ENCODE measurements at regions not wholly inside any gene's neighbourhood (a gene's known extent, or its start where the extent isn't known, plus 50 kb on each side); places are given as distances from the start of the nearest gene placed in this dataset.
"Not testable (repeated sequence)": the region's sequence is repeated elsewhere in the genome, so short reads cannot be mapped to it uniquely, and the experiment has no call there.

- Histone ChIP-seq H3K4me3 (no peak overlapping the region), H3K27me3 (no peaks in the 10 kb centered on the region), H3K36me3 (no peaks in the 10 kb centered on the region), H3K9me3 (no peaks in the 10 kb centered on the region)
- DNase-seq: no peak
Observed at GRCh38 chr14:106141242-106142220, 615.1 kb downstream of the TMEM121 start.

DNA sequence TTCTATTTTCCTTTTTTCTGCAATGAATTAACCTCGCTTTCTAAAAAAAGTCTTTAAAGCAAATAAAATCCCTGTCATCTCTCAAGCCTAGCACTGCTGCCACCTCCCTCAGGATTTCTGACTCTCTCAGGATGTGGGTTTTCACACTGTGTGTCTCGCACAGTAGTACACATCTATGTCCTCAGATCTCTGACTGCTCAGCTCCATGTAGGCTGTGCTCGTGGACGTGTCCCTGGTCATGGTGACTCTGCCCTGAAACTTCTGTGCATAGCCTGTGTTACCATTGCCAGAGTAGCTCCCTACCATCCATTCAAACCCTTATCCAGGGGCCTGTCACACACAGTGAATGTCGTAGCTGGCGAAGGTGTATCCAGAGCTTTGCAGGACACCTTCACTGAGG lies 619.3 kb downstream of the TMEM121 start:
- not testable (repeated sequence) for DNase-seq, H3K27me3 ChIP-seq, H3K36me3 ChIP-seq, H3K4me3 ChIP-seq, H3K9me3 ChIP-seq

DNA sequence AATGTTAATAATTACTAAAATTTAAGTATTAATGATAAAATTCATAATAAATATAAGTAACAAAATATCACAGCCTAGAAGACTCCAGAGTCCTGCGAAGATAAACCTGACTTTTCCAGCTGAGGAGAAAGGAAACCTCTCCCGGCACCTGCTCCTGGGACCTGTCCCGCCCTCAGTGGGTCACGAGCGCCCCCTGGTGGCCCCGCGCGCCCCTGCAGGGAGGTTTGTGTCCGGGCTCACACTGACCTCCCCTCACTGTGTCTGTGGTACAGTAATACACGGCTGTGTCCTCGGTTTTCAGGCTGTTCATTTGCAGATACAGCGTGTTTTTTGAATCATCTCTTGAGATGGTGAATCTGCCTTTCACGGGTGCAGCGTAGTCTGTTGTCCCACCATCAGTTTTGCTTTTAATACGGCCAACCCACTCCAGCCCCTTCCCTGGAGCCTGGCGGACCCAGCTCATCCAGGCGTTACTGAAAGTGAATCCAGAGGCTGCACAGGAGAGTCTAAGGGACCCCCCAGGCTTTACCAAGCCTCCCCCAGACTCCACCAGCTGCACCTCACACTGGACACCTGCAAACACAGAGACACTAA lies 627.1 kb downstream of the TMEM121 start:
- DNase-seq: peak; percentile 42
- not testable (repeated sequence) for H3K27me3 ChIP-seq, H3K9me3 ChIP-seq, H3K4me3 ChIP-seq, H3K36me3 ChIP-seq

DNA sequence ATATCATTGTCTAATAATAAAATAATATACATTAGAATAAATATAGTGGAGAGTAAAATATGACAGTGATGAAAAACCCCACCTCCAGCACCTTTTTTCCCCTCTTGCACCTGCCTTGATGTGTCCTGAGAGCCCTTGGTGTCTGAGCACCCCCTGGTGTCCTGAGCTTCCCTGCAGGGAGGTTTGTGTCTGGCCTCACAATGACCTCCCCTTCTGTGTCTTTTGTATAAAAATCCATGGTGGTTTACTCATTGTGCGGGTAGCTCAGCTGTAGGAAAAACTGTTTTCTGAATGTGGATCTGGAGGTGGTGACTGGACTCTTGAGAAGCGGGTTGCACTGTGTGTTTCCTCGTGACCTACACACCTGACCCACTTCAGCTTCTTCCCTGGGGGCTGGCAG lies 636.9 kb downstream of the TMEM121 start:
- no peak for DNase-seq
- Histone ChIP-seq H3K36me3 (no peaks in the 10 kb centered on the region), H3K9me3 (no peaks in the 10 kb centered on the region), H3K4me3 (no peak overlapping the region), H3K27me3 (no peaks in the 10 kb centered on the region)

GRCh38 chr14:106163812-106164211 lies 637.4 kb downstream of the TMEM121 start:
- H3K27me3 ChIP-seq, H3K4me3 ChIP-seq, H3K9me3 ChIP-seq, H3K36me3 ChIP-seq, DNase-seq: not testable (repeated sequence)

GRCh38 chr14:106166232-106166631 lies 639.8 kb downstream of the TMEM121 start:
- no peaks in the 10 kb centered on the region for H3K9me3 ChIP-seq
- DNase-seq: no peak

GRCh38 chr14:106166650-106167204 lies 640.3 kb downstream of the TMEM121 start:
- no peak overlapping the region for H3K4me3 ChIP-seq
- no peaks in the 10 kb centered on the region for H3K27me3 ChIP-seq
- no peaks in the 10 kb centered on the region for H3K9me3 ChIP-seq
- no peaks in the 10 kb centered on the region for H3K36me3 ChIP-seq
- DNase-seq: no peak

More at GRCh38 chr14:106166232-106166631, 639.8 kb downstream of the TMEM121 start:
- Histone ChIP-seq H3K27me3 (no peaks in the 10 kb centered on the region), H3K36me3 (no peaks in the 10 kb centered on the region), H3K4me3 (no peak overlapping the region)

GRCh38 chr14:106170163-106170658 lies 643.8 kb downstream of the TMEM121 start:
- H3K36me3 ChIP-seq, H3K27me3 ChIP-seq, H3K4me3 ChIP-seq, H3K9me3 ChIP-seq: not testable (repeated sequence)
- peak; percentile 1 for DNase-seq

GRCh38 chr14:106174206-106174605 lies 647.8 kb downstream of the TMEM121 start:
- no peak for DNase-seq
- H3K27me3 ChIP-seq: no peaks in the 10 kb centered on the region
- H3K4me3 ChIP-seq: no peak overlapping the region
- H3K9me3 ChIP-seq: no peaks in the 10 kb centered on the region
- H3K36me3 ChIP-seq: no peaks in the 10 kb centered on the region

DNA sequence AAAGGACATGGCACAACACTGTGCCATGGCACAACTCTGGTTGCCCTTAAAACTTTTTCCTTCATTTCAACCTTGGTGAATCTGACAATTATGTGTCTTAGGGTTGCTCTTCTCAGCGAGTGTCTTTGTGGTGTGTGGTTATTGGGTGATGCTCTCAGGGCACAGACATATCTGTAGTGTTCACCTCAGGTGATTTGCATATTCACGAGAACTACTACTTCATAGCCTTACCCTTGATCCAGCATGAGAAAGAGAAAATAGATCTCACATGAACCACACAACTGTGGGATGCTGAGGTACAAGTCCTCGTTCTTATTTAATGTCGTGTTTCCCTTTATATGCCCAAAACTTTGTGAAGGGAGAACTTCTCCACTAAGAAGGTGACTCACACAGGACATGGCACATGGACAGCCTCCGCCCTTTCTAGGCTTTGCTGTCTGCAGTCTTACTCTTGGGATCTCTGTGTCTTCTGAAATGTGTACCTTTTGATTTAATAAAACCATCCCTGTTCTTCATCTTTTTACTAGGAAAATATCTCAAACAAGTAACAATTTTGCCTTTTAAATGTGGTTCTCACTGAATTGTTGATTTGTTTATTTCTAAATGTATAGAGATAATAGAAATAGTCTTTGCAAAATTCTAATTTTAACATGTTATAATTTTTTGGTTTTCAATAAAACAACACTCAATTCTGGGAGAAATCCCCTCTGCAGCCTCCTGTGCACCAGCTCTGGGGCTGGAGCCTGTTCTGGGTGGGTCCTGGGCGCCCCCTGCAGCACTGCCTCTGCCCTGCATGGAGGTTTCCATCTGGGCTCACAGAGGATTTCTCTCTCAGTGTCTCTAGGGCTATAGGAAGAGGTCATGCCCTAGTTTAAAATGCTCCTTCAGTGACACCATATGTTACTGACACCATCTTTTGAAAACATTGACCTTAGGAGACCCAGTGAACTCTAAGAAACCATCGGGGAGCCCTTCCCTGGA lies 651.2 kb downstream of the TMEM121 start:
- not testable (repeated sequence) for H3K4me3 ChIP-seq, DNase-seq, H3K9me3 ChIP-seq, H3K27me3 ChIP-seq, H3K36me3 ChIP-seq

DNA sequence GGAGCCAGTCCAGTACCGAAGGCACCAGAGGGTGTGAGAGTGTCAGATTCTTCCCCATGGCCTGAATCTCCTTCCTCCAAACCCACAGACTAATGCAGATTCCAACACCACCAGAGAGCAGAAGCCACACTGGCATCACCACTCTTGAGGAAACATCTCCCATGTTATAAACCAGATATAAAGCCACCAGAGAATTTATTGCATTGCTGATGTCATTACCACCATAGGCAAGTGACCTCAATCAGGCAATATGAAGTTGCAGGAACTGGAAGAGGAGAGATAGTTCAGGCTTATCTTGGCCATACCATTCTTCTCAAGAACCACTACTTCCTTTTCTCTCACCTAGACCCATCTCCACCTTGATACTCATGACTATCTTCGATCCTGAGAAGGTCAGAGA lies 653.4 kb downstream of the TMEM121 start:
- Histone ChIP-seq H3K36me3 (no peaks in the 10 kb centered on the region), H3K9me3 (no peaks in the 10 kb centered on the region), H3K4me3 (no peak overlapping the region), H3K27me3 (no peaks in the 10 kb centered on the region)
- no peak for DNase-seq

DNA sequence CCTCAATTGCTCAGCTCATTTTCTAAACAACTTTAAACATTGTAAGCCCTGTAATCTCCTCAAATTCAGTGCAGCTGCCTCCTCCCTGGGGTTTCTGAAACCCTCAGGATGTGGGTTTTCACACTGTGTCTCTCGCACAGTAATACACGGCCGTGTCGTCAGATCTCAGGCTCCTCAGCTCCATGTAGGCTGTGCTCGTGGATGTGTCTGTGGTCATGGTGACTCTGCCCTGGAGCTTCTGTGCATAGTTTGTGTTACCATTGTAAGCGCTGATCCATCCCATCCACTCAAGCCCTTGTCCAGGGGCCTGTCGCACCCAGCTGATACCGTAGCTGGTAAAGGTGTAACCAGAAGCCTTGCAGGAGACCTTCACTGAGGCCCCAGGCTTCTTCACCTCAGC lies 658.4 kb downstream of the TMEM121 start:
- not testable (repeated sequence) for H3K9me3 ChIP-seq, H3K4me3 ChIP-seq, H3K36me3 ChIP-seq, DNase-seq, H3K27me3 ChIP-seq

DNA sequence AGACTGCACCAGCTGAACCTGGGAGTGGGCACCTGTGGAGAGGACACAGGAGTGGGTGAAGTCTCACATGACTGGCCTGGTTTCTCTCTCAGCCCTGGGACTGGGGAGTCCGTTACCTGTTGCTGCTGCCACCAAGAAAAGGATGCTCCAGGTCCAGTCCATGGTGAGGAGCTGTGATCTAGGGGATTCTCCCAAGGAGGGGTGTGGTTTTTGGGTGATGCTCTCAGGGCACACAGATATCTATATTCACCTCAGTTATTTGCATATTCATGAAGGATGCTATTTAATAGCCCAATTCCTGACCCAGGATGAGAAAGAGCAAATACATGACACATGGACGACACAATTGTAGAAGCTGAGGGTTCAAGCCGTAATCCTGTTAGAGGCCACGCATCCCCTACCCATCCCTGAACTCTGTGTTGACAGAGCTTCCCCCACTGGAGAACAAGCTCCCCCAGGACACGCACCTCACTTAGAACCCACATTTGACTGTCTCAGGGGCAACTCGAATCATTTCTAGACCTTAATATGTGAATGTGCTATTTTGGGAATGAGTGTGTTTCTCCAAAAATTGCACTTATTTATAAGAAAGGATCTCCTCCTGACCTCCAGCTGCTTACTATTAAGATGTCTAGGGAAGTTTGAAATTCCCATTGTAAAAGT lies 658.9 kb downstream of the TMEM121 start:
- H3K27me3 ChIP-seq, H3K4me3 ChIP-seq, H3K36me3 ChIP-seq, DNase-seq, H3K9me3 ChIP-seq: not testable (repeated sequence)

DNA sequence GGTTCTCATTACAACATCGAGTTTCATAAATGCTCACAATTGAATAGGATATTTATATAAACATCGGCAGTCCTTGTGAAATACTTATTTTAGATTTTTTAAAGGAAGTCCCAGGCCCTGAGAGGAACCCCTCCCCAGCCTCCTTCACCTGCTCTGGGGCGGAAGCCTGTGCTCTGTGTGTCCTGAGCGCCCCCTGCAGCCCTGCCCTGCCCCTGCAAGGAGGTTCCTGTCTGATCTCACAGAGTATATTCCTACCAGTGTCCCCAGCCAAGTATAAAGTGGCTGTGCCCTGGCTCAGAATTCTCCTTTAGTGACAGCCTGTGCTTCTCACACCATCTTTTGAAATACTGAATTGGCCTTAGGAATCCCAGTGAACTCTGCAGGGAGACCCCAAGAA lies 659.5 kb downstream of the TMEM121 start:
- Histone ChIP-seq H3K36me3 (no peaks in the 10 kb centered on the region), H3K4me3 (no peak overlapping the region), H3K27me3 (no peaks in the 10 kb centered on the region), H3K9me3 (no peaks in the 10 kb centered on the region)
- no peak for DNase-seq

GRCh38 chr14:106187216-106187615 lies 660.8 kb downstream of the TMEM121 start:
- Histone ChIP-seq H3K36me3 (no peaks in the 10 kb centered on the region), H3K4me3 (no peak overlapping the region), H3K27me3 (no peaks in the 10 kb centered on the region), H3K9me3 (no peaks in the 10 kb centered on the region)
- no peak for DNase-seq

DNA sequence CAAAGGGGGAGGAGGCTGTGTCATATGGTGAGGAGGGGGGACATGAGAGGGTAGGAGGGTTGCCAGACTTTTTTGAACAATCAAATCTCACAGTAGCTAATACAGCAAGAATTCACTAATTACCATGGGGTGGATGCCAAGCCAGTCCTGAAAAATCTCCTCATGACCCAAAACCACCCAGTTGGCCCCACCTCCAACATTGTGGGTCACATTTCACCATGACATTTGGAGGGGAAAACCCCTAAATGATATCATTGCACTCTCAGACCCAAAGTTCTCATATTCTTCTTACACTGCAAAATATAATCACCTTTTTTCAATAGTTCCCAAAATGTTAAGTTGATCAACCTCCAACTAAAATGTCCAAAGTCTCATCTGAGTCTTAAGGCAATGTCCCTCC lies 666.3 kb downstream of the TMEM121 start:
- H3K36me3 ChIP-seq, DNase-seq, H3K27me3 ChIP-seq, H3K4me3 ChIP-seq, H3K9me3 ChIP-seq: not testable (repeated sequence)
